GM21737 (cell line): ENCODE measurements at regions not wholly inside any gene's neighbourhood (a gene's known extent, or its start where the extent isn't known, plus 50 kb on each side); places are given as distances from the start of the nearest gene placed in this dataset.
"Not testable (repeated sequence)": the region's sequence is repeated elsewhere in the genome, so short reads cannot be mapped to it uniquely, and the experiment has no call there.

Experiments used
- ATAC-seq: cut with Tn5 transposase; IDR thresholded peaks from one replicate; pipeline ENCODE4 v1.9.1; 2021; ENCODE audit warnings: mild to moderate bottlenecking, moderate library complexity; ENCODE audit not compliant: unreplicated experiment

GRCh38 chr9:73337182-73337581, 185.5 kb downstream of the ANXA1 start:
- not testable (repeated sequence) for ATAC-seq

- ATAC-seq = no peak
Measured at GRCh38 chr9:73344060-73344459, 192.4 kb downstream of the ANXA1 start.

GRCh38 chr9:73347123-73347522, 195.5 kb downstream of the ANXA1 start:
- no peak for ATAC-seq

GRCh38 chr9:73347720-73348119, 196.1 kb downstream of the ANXA1 start:
- ATAC-seq = no peak

- no peak for ATAC-seq
Measured at GRCh38 chr9:73348471-73348870, 196.8 kb downstream of the ANXA1 start.

GRCh38 chr9:73349476-73349875, 197.8 kb downstream of the ANXA1 start:
- ATAC-seq = no peak

- no peak for ATAC-seq
Measured at GRCh38 chr9:73357607-73358006, 205.9 kb downstream of the ANXA1 start.

- no peak for ATAC-seq
Measured at GRCh38 chr9:73370053-73370452, 218.4 kb downstream of the ANXA1 start.

- ATAC-seq = no peak
Measured at GRCh38 chr9:73371801-73372200, 220.1 kb downstream of the ANXA1 start.

- no peak for ATAC-seq
Measured at GRCh38 chr9:73380411-73380810, 228.7 kb downstream of the ANXA1 start.

- no peak for ATAC-seq
Measured at GRCh38 chr9:73402081-73403028, 250.7 kb downstream of the ANXA1 start.

- ATAC-seq = no peak
Measured at GRCh38 chr9:73411494-73411893, 259.8 kb downstream of the ANXA1 start.

- ATAC-seq = no peak
Measured at GRCh38 chr9:73412874-73413273, 261.2 kb downstream of the ANXA1 start.

GRCh38 chr9:73423891-73424290, 272.2 kb downstream of the ANXA1 start:
- ATAC-seq = no peak

GRCh38 chr9:73426269-73426668, 274.6 kb downstream of the ANXA1 start:
- ATAC-seq = no peak

GRCh38 chr9:73434826-73435225, 283.2 kb downstream of the ANXA1 start:
- no peak for ATAC-seq

GRCh38 chr9:73437758-73438157, 286.1 kb downstream of the ANXA1 start:
- ATAC-seq = no peak

GRCh38 chr9:73439839-73440238, 288.2 kb downstream of the ANXA1 start:
- ATAC-seq = not testable (repeated sequence)

GRCh38 chr9:73441223-73441622, 289.6 kb downstream of the ANXA1 start:
- ATAC-seq = no peak

GRCh38 chr9:73441890-73442818, 290.5 kb downstream of the ANXA1 start:
- ATAC-seq = no peak

- no peak for ATAC-seq
Measured at GRCh38 chr9:73444821-73445220, 293.2 kb downstream of the ANXA1 start.

GRCh38 chr9:73445384-73445783, 293.7 kb downstream of the ANXA1 start:
- not testable (repeated sequence) for ATAC-seq
